ENCODE measurements at regions not wholly inside any gene's neighbourhood (a gene's known extent, or its start where the extent isn't known, plus 50 kb on each side); places are given as distances from the start of the nearest gene placed in this dataset.

- no peak for TF ChIP-seq POLR2AphosphoS5 (IDR thresholded peaks at IDR 0.05; ENCODE audit: low read depth)
- no peak for TF ChIP-seq REST (IDR thresholded peaks at IDR 0.05; ENCODE audit: unreplicated experiment)
- no peak for TF ChIP-seq CTCF (conservative IDR thresholded peaks at IDR 0.05; ENCODE audit: low read depth in 2 of 2)
- no peak for TF ChIP-seq JUNB (IDR thresholded peaks at IDR 0.05; ENCODE audit: unreplicated experiment)
- TF ChIP-seq EZH2phosphoT487 (IDR thresholded peaks at IDR 0.05; ENCODE audit: unreplicated experiment): no peak
- TF ChIP-seq CREB1 (CRISPR knock-in tag; IDR thresholded peaks at IDR 0.05; ENCODE audit: low read depth): no peak
- no peak for TF ChIP-seq EZH2 (IDR thresholded peaks at IDR 0.05; ENCODE audit: low read depth, unreplicated experiment)
- no peak for TF ChIP-seq STAT1 (IDR thresholded peaks at IDR 0.05; ENCODE audit: unreplicated experiment)
- no peak for TF ChIP-seq ZNF331 (CRISPR knock-in tag; IDR thresholded peaks at IDR 0.05; ENCODE audit: low read depth)
- TF ChIP-seq ZNF114 (CRISPR knock-in tag; IDR thresholded peaks at IDR 0.05): no peak
- TF ChIP-seq NANOG (IDR thresholded peaks at IDR 0.05; ENCODE audit: borderline replicate concordance): no peak
These were observed 213.3 kb upstream of the HS3ST4 start for GRCh38 chr16:25478476-25478875.

Data from GM23338 (cell line).